SH-SY5Y (cell line): ENCODE measurements at regions not wholly inside any gene's neighbourhood (a gene's known extent, or its start where the extent isn't known, plus 50 kb on each side); places are given as distances from the start of the nearest gene placed in this dataset.

ENCODE experiments used
- GATA2 ChIP-seq: IDR thresholded peaks from 2 replicates; pipeline ENCODE4 v1.6.1; 2011; ENCODE audit warnings: mild to moderate bottlenecking, low read depth, low read length
- GATA3 ChIP-seq: IDR thresholded peaks from 2 replicates; pipeline ENCODE4 v1.6.1; 2011; ENCODE audit warnings: low read depth, mild to moderate bottlenecking, low read length, moderate library complexity

GRCh38 chr20:40634891-40635290, 54.1 kb downstream of the MAFB start:
- TF ChIP-seq GATA2 (no peak), GATA3 (no peak)

- TF ChIP-seq GATA2 (no peak), GATA3 (no peak)
These were observed 55.7 kb downstream of the MAFB start for GRCh38 chr20:40633123-40633850.

DNA sequence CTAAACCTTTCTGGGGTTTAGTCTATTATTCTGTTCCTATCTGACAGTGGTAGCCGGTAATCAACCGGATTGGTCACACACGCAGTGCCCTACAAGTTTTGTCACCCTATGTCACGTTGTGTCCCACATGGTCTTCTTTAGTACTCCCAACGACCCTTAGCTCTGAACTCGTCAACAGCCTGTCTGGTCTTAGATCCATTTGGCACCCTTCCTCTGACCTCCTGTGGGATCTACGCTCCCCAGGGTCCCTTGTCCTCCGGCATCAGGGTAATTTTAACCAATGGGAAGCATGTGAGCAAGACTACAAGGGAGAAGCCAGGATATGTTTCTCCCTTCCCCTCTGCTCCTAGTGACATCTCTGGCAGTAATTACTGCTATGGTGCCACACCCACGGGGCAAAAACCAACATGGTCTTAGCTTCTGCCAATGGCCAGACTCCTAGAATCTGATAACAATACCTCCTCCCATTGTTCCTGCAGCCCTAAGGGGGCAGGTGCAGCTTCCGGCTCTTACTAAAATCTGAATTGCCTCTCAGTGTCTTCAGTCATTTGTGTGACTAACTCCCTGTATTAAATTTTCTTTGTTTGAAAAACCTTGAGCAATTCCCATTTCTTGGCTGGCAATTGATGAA, 56.6 kb downstream of the MAFB start:
- TF ChIP-seq GATA2 = no peak
- TF ChIP-seq GATA3 = no peak

- TF ChIP-seq GATA3 = no peak
- no peak for TF ChIP-seq GATA2
These were observed 57.9 kb downstream of the MAFB start for GRCh38 chr20:40631119-40631631.

- no peak for TF ChIP-seq GATA2
- no peak for TF ChIP-seq GATA3
These were observed 58.3 kb downstream of the MAFB start for GRCh38 chr20:40630713-40631112.

DNA sequence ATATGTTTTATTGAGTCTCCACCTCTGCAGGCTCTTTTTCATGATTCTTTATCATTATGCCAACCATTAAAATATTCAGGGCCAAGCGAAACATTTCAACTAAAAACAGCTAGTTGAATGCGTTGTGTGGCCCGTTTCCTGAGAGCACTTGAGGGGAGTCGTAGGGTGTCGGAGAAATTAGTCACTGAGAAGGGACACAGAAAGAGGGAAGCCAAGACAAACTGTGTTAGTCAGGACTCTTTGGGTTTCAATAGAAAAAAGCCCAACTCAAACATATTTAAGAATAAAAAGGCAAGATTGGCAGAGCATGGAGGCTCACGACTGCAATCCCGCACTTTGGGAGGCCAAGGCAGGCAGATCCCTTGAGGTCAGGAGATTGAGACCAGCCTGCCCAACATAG, 58.9 kb downstream of the MAFB start:
- TF ChIP-seq GATA3 = no peak
- TF ChIP-seq GATA2 = no peak

- TF ChIP-seq GATA3 (no peak), GATA2 (no peak)
These were observed 60.2 kb downstream of the MAFB start for GRCh38 chr20:40628877-40629276.

DNA sequence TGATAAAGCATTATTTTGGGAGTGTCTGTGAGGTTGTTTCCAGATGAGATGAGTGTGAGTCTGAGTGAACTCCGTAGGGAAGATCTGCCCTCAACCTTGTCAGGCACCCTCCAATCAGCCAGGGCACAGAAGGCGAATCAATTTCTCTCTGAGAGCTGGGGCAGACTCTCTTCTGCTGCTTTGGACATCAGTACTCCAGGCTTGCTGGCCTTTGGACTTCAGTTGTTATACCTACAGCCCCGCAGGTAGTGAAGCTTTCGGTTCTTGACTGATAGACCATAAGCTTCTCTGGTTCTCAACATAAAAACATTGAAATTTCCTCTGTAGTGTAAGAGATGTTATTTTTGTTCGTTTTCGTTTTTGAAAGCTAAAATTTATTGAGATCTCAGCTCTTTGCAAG, 71.4 kb downstream of the MAFB start:
- TF ChIP-seq GATA2 = no peak
- TF ChIP-seq GATA3 = no peak

GRCh38 chr20:40612837-40613236, 76.2 kb downstream of the MAFB start:
- no peak for TF ChIP-seq GATA2
- TF ChIP-seq GATA3 = no peak

GRCh38 chr20:40612247-40612646, 76.8 kb downstream of the MAFB start:
- TF ChIP-seq GATA3 (no peak), GATA2 (no peak)

GRCh38 chr20:40610730-40611129, 78.3 kb downstream of the MAFB start:
- TF ChIP-seq GATA2 (no peak), GATA3 (no peak)

- TF ChIP-seq GATA3 (no peak), GATA2 (no peak)
These were observed 81.1 kb downstream of the MAFB start for GRCh38 chr20:40607927-40608326.

DNA sequence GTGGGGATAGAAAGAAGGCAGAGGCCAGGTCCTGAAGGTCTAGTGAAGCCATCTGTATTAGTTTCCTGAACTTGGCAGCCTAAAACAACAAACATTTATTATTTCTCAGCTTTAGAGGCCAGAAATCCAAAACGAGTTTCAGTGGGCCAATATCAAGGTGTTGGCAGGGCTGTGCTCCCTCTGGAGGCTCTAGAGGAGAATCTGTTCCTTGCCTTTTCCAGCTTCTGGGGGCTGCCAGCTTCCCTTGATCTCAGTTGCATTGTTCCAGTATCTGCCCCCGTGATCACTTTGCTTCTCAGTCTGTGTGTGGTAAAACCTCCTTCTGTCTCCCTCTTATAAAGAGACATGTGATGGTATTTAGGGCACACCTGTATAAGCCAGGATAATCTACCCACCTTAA, 82.4 kb downstream of the MAFB start:
- TF ChIP-seq GATA2 (no peak), GATA3 (no peak)

- TF ChIP-seq GATA3 = no peak
- no peak for TF ChIP-seq GATA2
These were observed 82.8 kb downstream of the MAFB start for GRCh38 chr20:40606237-40606636.

- TF ChIP-seq GATA2 (no peak), GATA3 (no peak)
These were observed 84.6 kb downstream of the MAFB start for GRCh38 chr20:40604416-40604815.
